ENCODE measurements at regions not wholly inside any gene's neighbourhood (a gene's known extent, or its start where the extent isn't known, plus 50 kb on each side); places are given as distances from the start of the nearest gene placed in this dataset.

- no peak for DNase-seq (ENCODE audit: low read depth in 4 of 4, low spot score in 1 of 4)
These were observed 54.1 kb downstream of the IRF2BPL start for GRCh38 chr14:76974365-76974764.

GRCh38 chr14:76971549-76971948 lies 57.0 kb downstream of the IRF2BPL start:
- no peak for DNase-seq (ENCODE audit: low read depth in 4 of 4, low spot score in 1 of 4)

GRCh38 chr14:76968621-76969063 lies 59.9 kb downstream of the IRF2BPL start:
- DNase-seq (ENCODE audit: low read depth in 4 of 4, low spot score in 1 of 4) = no peak

- DNase-seq (ENCODE audit: low read depth in 4 of 4, low spot score in 1 of 4) = no peak
These were observed 60.7 kb downstream of the IRF2BPL start for GRCh38 chr14:76967788-76968187.

DNA sequence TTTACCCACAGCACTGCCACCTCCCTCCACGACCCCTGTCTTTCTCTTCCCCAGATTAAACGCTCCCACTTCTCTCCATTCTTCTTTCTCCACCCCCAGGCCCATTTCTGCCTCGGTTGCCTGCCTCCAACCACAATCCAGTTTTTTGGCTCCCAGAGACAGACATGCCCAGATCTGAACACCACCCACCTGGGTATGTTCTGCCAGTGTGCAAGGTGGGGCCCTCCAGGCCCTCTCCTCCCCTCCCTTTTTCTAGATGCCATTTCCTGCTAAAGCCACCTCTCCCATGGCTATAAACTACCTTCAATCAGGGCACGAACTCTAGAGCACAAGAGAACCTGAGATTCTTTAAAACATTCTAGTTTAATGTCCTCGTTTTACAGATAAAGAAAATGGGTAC lies 63.3 kb downstream of the IRF2BPL start:
- DNase-seq (ENCODE audit: low read depth in 4 of 4, low spot score in 1 of 4) = no peak

- DNase-seq (ENCODE audit: low read depth in 4 of 4, low spot score in 1 of 4) = peak in 1 of 4 experiments; percentile 47
These were observed 63.8 kb downstream of the IRF2BPL start for GRCh38 chr14:76964695-76965094.

- no peak for DNase-seq (ENCODE audit: low read depth in 4 of 4, low spot score in 1 of 4)
These were observed 65.1 kb downstream of the IRF2BPL start for GRCh38 chr14:76963372-76963771.

GRCh38 chr14:76962303-76962660 lies 66.2 kb downstream of the IRF2BPL start:
- DNase-seq (ENCODE audit: low read depth in 4 of 4, low spot score in 1 of 4) = no peak

DNA sequence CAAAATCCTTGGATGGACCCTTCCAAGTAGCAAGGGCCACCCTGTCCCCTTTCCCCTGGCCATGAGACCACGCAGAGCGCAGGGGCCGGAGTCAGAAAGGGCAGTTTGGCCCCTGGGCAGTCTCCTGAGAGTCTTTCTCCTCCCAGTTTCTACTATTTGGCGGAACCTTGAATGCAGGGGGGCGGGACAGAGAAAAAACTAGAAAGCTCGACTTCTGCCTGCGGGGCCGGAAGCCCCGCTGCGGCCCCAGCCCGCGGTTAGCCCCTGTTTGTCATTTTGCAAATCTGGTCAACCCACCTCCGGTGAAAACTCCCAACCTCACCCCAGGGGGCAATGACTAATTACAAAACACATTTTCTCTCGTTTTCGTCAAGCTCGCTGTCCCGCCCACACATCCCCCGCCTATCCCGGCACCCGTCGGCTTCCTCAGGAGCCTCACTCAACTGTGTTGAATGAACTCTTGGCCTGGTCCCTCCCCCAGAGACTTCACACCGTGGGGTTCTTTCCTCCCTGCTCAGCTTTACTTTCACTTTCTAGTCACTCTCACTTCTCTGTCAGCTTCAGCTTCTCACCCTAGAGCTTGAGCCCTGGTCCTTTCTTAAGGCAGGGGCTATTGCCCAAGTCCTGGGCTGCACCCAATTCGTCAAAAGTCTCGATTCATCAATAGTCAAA lies 66.7 kb downstream of the IRF2BPL start:
- peak; percentile 91 to 99 (median 96) for DNase-seq (ENCODE audit: low read depth in 4 of 4, low spot score in 1 of 4)

GRCh38 chr14:76958980-76959710 lies 69.4 kb downstream of the IRF2BPL start:
- DNase-seq (ENCODE audit: low read depth in 4 of 4, low spot score in 1 of 4) = no peak

GRCh38 chr14:76958020-76958979 lies 70.2 kb downstream of the IRF2BPL start:
- no peak for DNase-seq (ENCODE audit: low read depth in 4 of 4, low spot score in 1 of 4)

DNA sequence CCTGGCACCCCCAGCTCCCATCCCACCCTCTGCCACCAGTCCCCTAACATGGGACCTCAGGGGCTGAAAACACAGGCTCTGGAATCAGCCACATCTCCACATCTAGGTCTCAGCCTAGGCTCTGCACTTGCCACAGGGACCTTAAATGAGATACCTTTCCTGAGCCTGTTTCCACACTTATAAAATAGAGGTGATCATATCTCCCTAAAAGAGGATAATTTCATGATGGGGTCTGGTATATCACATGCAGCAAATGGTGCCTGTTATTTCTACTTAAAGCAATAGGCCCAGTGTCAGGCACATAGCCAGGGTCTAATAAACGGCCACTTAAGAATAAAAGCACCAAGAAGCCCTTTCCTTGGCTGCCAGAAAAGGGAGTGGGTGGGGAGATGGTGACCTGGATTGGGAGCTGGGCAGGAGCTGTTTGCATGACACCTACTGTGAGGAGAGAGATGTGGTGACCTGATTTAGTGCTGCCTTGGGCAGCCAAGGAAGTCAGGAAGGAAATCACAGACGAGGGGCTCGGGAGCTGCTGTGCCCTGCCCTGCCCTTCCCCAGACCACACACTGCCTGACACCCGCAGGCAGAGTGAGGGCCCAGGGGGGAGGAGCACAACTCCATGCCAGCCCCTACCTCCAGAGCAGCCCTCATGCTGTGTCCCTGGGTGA lies 71.2 kb downstream of the IRF2BPL start:
- no peak for DNase-seq (ENCODE audit: low read depth in 4 of 4, low spot score in 1 of 4)

DNA sequence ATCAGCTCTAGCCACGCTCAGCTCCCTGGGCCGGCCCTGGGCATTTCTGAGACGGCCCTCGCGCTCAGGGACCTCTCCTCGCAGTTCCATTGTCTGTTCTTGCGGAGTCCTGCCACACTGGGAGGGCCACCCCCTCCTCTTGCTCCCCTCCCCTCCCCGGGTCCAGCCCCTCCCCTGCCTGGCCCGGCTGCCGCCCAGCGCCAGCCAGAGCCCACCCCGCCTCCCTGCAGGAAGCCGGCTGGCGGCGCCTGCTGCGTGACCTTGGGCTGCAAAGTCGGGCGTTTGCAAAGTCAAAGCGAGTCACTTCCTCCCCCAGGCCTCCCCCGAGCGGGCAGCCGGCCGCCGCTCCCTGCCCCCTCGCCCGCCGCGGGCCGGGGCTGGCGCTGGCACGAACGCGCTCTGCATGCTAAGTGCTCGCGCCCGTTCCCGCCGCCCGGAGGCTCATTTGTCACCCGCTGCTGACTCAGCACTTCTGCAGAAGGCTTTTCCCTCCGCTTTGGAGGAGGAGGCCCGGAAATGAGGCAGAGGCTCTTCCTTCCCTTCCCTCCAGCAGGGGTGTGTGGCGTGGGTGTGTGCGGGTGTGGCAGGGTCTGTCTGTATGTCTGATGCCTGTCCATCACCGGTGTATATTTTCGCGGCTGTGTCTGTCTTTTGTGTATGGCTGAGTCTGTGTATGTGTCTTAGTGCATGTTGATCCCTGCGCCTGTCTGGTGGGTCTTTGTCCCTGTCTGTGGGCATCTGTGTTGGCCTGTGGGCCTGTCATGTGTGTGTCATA lies 72.0 kb downstream of the IRF2BPL start:
- peak; percentile 62 to 88 (median 74) for DNase-seq (ENCODE audit: low read depth in 4 of 4, low spot score in 1 of 4)

GRCh38 chr14:76955575-76956315 lies 72.8 kb downstream of the IRF2BPL start:
- peak in 3 of 4 experiments; percentile 21 to 45 (median 33) for DNase-seq (ENCODE audit: low read depth in 4 of 4, low spot score in 1 of 4)

- DNase-seq (ENCODE audit: low read depth in 4 of 4, low spot score in 1 of 4) = no peak
These were observed 73.9 kb downstream of the IRF2BPL start for GRCh38 chr14:76954394-76955190.

DNA sequence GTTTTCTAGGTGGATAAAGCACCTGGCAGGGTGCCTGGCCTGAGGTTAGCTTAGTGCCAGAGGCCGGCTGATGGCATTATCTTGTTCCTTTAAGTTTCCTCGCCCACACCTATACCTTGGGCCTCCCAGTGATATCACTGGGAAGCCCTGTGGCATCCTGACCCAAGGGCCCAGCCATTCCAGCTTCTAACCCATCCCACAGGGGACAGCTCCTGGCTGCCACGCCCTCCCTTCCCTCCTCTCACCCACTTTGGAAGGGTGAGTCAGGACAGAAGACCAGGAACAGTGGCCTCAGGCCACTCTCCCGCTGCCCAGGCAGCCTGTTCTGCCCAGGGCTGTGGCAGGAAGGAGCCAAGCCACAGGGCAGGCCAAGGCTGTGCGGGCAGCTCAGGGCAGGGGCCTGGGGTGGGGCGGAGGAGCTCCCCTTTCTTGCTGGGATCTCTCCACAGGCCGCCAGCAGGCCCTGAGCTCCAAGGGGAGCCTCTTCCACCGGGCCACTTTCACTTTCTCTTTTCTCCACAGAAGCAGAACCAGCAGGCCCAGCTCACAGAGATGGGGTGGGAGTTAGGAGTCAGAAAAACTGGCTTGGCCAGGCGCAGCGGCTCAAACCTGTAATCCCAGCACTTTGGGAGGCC lies 75.1 kb downstream of the IRF2BPL start:
- no peak for DNase-seq (ENCODE audit: low read depth in 4 of 4, low spot score in 1 of 4)

- DNase-seq (ENCODE audit: low read depth in 4 of 4, low spot score in 1 of 4) = no peak
These were observed 77.3 kb downstream of the IRF2BPL start for GRCh38 chr14:76951166-76951565.

Measured in stimulated activated CD4-positive, alpha-beta T cell treated with anti-CD3 and anti-CD28 coated beads, Interleukin-1b, Interleukin-23, amount 100 ng/mL, for 24 hours (primary cell).